ENCODE measurements at regions not wholly inside any gene's neighbourhood (a gene's known extent, or its start where the extent isn't known, plus 50 kb on each side); places are given as distances from the start of the nearest gene placed in this dataset.
"Not testable (repeated sequence)": the region's sequence is repeated elsewhere in the genome, so short reads cannot be mapped to it uniquely, and the experiment has no call there.

- no peak for DNase-seq
Observed at GRCh38 chr2:192828175-192828574, 633.4 kb upstream of the TMEFF2 start.

DNA sequence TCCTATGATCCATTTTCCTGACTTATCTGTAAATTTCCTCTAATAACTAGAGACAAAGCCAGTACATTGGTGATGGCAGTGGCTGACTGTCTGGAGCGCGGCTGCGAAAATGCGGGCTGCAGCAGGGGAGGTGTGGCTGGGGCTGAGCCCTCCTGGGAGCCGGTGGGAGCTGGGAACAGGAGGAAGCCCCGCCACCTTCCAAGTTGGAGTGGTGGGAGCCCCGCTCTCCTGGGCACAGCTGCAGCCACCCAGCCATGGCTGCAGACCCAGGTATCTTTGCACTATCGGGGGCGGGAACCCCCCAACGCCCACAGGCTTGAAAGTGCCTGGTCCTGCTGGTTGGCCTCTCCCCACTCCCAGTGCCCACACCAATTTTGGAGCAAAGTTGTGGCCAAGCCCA is 633.0 kb upstream of the TMEFF2 start:
- DNase-seq: no peak

- no peak for DNase-seq
Observed at GRCh38 chr2:192814376-192814775, 619.6 kb upstream of the TMEFF2 start.

DNA sequence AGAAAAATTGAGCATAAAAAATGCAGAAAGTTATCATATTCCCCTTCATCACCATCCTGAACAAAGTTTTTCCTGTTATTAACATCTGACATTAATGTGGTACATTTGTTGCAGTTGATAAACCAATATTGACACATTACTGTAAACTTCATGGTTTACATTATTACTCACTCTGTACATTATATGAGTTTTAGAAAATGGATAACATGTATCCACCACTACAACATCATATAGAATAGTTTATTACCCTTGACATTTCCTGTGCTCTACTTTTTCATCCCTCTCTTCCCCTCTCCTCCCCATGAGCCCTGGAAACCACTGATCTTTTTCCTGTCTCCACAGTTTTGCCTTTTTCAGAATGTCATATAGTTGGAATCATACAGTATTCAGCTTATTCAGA is 618.6 kb upstream of the TMEFF2 start:
- no peak for DNase-seq

- no peak for DNase-seq
Observed at GRCh38 chr2:192809173-192809572, 614.4 kb upstream of the TMEFF2 start.

DNA sequence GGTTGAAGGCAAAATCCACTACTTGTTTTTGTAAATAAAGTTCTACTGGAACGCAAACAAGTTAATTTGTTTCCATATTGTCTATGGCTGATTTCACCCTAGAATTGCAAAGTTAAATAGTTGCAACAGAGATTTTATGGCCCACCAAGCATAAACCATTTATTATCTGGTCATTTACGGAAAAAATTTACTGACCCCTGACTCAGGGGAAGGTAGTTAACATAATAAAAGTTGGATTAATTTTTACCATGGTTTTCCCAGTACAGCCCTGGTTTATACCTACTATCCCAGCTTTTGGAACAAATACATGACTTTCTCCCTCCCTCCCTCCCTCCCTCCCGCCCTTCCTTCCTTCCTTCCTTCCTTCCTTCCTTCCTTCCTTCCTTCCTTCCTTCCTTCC is 588.9 kb upstream of the TMEFF2 start:
- no peak for DNase-seq

GRCh38 chr2:192775459-192776262 is 580.9 kb upstream of the TMEFF2 start:
- no peak for DNase-seq

GRCh38 chr2:192775011-192775410 is 580.3 kb upstream of the TMEFF2 start:
- no peak for DNase-seq

GRCh38 chr2:192773044-192773443 is 578.3 kb upstream of the TMEFF2 start:
- DNase-seq: no peak

- DNase-seq: peak; percentile 11
Observed at GRCh38 chr2:192749611-192750200, 555.0 kb upstream of the TMEFF2 start.

GRCh38 chr2:192741889-192742288 is 547.2 kb upstream of the TMEFF2 start:
- DNase-seq: no peak

DNA sequence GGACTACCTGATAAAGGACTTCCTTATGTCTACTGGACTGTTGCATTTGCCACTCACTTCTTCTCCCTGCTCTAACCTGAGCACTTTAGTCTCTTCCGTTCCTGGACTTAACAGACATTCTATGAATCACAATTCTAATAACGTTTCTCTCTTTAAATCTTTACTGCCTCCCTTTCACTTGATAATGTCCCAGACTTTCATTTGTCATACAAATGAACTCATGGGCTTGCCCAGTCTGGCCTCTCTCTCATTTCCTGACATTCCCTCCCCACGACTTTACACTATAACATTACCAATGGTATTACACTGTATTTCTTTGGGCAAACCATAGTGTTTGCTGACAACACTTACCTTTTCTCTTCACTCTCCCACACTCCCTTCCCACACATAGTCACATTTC is 540.7 kb upstream of the TMEFF2 start:
- no peak for DNase-seq

GRCh38 chr2:192729369-192729768 is 534.6 kb upstream of the TMEFF2 start:
- no peak for DNase-seq

DNA sequence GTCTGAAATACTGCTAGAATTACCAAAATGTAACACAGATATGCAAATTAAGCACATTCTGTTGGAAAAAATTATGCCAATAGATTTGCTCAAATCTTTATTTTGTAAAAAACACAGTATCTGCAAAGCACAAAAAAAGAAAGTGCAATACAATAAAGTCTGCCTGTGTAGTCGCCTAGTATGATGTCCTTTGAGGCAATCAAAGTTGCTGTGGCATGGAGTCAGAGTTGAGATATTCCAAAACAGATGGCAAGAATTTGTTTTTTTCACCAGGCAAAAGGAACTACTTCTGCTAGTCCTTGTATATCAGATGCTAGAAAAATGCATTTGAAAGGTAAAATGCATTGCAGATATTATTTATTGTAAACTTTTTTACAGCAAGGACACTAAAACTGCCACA is 531.3 kb upstream of the TMEFF2 start:
- no peak for DNase-seq

- no peak for DNase-seq
Observed at GRCh38 chr2:192719629-192720028, 524.9 kb upstream of the TMEFF2 start.

- DNase-seq: no peak
Observed at GRCh38 chr2:192718340-192718739, 523.6 kb upstream of the TMEFF2 start.

- no peak for DNase-seq
Observed at GRCh38 chr2:192700934-192701333, 506.2 kb upstream of the TMEFF2 start.

GRCh38 chr2:192697880-192698279 is 503.1 kb upstream of the TMEFF2 start:
- no peak for DNase-seq

- DNase-seq: no peak
Observed at GRCh38 chr2:192696857-192697256, 502.1 kb upstream of the TMEFF2 start.

- DNase-seq: no peak
Observed at GRCh38 chr2:192687015-192687414, 492.3 kb upstream of the TMEFF2 start.

DNA sequence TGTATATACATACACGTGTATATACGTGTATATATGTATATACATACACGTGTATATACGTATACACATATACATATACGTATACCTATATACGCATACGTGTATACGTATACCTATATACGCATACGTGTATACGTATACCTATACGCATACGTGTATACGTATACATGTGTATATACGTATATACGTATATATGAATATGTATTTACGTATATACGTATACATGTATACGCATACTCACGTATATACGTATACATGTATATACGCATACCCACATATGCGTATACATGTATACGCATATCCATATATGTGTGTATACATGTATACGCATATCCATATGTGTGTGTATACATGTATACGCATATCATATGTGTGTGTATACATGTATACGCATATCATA is 487.8 kb upstream of the TMEFF2 start:
- not testable (repeated sequence) for DNase-seq

- no peak for DNase-seq
Observed at GRCh38 chr2:192675681-192676080, 480.9 kb upstream of the TMEFF2 start.

DNA sequence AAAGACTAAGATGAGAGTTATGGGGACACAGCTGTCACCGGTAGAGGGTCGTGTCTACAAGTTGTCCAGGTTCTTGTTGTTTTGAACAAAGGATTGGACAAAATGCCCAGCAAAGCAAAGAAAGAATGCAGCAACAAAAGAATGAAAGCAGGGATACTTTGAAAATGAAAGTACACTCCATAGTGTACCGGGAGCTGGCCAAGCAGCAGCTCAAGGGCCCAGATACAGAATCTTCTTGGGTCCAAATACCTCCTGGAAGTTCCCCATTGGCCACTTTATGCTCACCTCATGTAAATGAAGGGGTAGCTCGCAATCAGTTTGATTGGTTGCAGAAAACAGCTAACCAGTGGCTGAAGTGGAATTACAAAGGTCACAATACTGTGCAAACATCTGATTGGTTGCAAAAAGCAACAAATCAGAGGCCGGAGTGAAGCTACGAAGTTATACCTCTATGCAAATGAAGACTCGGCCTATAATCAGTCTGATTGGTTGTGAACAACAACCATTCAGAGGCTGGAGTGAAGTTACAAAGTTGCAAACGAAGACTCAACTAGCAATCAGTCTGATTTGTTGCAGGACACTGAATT is 474.9 kb upstream of the TMEFF2 start:
- DNase-seq: no peak

DNA sequence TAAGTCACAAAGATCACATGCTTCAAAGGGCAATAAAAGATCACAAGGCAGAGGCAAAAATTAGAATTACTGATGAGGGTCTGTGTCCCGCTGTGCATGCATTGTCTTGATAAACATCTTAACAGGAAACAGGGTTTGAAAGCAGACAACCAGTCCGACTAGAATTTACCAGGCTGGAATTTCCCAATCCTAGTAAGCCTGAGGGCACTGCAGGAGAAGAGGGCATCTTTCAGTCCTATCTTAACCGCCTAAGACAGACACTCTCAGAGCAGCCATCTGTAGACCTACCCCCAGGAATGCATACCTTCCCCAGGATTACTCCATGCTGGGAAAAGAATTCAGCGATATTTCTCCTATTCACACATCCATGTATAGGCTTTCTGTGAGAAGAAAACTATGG is 465.8 kb upstream of the TMEFF2 start:
- not testable (repeated sequence) for DNase-seq
